GM12878 (cell line): ENCODE measurements at regions not wholly inside any gene's neighbourhood (a gene's known extent, or its start where the extent isn't known, plus 50 kb on each side); places are given as distances from the start of the nearest gene placed in this dataset.

Experiments used
- ESRRA ChIP-seq: IDR thresholded peaks from 2 replicates; pipeline ENCODE4 v1.6.1; 2012; ENCODE audit warnings: mild to moderate bottlenecking, low read length, improper control_type of control experiment
- EZH2 ChIP-seq: IDR thresholded peaks from 2 replicates; pipeline ENCODE4 v1.6.1; 2012; ENCODE audit warnings: low read depth, mild to moderate bottlenecking, control low read depth, inconsistent platforms, low read length, borderline replicate concordance; ENCODE audit not compliant: control insufficient read depth
- IRF4 ChIP-seq: IDR thresholded peaks from 2 replicates; pipeline ENCODE4 v1.6.1; 2011; ENCODE audit warnings: low read depth, low read length
- MEF2A ChIP-seq: IDR thresholded peaks from 2 replicates; pipeline ENCODE4 v1.6.1; 2011; ENCODE audit warnings: low read depth, mild to moderate bottlenecking, low read length, moderate library complexity; ENCODE audit not compliant: insufficient read depth
- POU2F2 ChIP-seq: IDR thresholded peaks from 3 replicates; pipeline ENCODE4 v1.6.1; 2011; ENCODE audit warnings: low read depth, mild to moderate bottlenecking, low read length, borderline replicate concordance
- SMC3 ChIP-seq: IDR thresholded peaks from 2 replicates; pipeline ENCODE4 v1.6.1; 2011; ENCODE audit warnings: low read length, improper control_type of control experiment, borderline replicate concordance
- TCF12 ChIP-seq: IDR thresholded peaks from 2 replicates; pipeline ENCODE4 v1.6.1; 2011; ENCODE audit warnings: low read depth, mild to moderate bottlenecking, low read length
- TF ChIP-seq, protein P1 (sequence below): fragments of 450-650 bp; formaldehyde crosslinking; IDR thresholded peaks from 2 replicates; pipeline ENCODE4 v1.4.0; 2020; ENCODE audit warnings: mild to moderate bottlenecking, moderate library complexity
- TF ChIP-seq, protein P2 (sequence below): fragments of 450-650 bp; IDR thresholded peaks from 2 replicates; pipeline ENCODE4 v1.6.1; 2017; ENCODE audit warnings: mild to moderate bottlenecking, moderate library complexity
- TF ChIP-seq, protein P3 (sequence below): fragments of 150-350 bp; IDR thresholded peaks from 2 replicates; pipeline ENCODE4 v1.6.1; 2016; ENCODE audit warnings: low read depth, low read length
- TF ChIP-seq, protein P4 (sequence below): fragments of 450-650 bp; IDR thresholded peaks from 2 replicates; pipeline ENCODE4 v1.6.1; 2016; ENCODE audit warnings: mild to moderate bottlenecking, moderate library complexity, borderline replicate concordance

DNA sequence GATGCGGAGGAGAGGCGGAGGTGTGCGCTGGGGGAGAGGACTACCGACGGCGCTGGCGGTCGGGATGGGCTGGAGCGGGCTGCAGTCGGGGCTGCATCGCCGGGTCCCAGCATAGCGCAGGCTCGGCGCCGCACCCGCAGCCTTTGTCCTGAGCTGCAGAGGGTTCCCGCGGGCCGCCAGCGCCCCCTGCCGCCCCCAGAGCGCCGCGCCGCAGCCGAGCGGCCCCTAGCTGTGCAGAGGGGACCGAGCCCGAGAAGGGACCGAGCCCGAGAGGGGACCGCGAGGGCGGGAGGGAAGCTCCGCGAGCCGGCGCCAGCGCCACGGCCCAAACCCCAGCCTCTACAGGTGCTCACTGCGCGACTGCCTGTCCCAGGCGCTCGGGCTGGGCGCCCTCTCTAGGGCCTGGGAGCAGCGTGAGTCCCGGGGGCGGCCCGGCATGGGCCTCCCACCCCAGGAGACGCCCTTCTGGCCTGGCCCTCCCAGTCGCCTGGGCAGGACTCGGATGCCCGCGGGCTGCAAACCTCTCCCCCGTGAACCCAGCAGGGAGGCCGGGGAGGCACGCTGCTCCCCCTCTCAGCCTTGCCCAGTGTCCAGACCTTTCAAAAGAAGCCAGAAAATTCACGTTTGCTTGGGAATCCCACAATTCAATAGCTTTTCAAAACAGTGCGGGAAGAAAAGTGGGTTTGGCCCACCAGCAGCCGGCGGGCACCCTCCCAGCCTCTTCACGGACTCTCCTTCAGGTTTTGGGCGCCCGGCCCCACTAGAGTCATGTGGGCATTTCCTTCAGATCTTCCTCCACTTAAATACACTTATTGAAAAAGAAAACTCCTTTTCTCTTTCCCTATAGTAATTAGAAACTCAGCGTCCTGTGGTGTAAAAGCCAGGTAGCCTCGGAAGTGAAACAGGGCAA, 134.7 kb downstream of the TPRA1 start (continued):
- TF ChIP-seq MEF2A (no peak), ESRRA (no peak), TCF12 (no peak), SMC3 (peak; percentile 73; the same call in 1 of the 2 replicates), IRF4 (no peak), POU2F2 (no peak), EZH2 (0 out of 2 replicates have a peak, but pooled peaks have one; percentile 50)
- TF ChIP-seq, protein P1, sequence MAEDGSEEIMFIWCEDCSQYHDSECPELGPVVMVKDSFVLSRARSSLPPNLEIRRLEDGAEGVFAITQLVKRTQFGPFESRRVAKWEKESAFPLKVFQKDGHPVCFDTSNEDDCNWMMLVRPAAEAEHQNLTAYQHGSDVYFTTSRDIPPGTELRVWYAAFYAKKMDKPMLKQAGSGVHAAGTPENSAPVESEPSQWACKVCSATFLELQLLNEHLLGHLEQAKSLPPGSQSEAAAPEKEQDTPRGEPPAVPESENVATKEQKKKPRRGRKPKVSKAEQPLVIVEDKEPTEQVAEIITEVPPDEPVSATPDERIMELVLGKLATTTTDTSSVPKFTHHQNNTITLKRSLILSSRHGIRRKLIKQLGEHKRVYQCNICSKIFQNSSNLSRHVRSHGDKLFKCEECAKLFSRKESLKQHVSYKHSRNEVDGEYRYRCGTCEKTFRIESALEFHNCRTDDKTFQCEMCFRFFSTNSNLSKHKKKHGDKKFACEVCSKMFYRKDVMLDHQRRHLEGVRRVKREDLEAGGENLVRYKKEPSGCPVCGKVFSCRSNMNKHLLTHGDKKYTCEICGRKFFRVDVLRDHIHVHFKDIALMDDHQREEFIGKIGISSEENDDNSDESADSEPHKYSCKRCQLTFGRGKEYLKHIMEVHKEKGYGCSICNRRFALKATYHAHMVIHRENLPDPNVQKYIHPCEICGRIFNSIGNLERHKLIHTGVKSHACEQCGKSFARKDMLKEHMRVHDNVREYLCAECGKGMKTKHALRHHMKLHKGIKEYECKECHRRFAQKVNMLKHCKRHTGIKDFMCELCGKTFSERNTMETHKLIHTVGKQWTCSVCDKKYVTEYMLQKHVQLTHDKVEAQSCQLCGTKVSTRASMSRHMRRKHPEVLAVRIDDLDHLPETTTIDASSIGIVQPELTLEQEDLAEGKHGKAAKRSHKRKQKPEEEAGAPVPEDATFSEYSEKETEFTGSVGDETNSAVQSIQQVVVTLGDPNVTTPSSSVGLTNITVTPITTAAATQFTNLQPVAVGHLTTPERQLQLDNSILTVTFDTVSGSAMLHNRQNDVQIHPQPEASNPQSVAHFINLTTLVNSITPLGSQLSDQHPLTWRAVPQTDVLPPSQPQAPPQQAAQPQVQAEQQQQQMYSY (CRISPR knock-in tag): no peak
- TF ChIP-seq, protein P2, sequence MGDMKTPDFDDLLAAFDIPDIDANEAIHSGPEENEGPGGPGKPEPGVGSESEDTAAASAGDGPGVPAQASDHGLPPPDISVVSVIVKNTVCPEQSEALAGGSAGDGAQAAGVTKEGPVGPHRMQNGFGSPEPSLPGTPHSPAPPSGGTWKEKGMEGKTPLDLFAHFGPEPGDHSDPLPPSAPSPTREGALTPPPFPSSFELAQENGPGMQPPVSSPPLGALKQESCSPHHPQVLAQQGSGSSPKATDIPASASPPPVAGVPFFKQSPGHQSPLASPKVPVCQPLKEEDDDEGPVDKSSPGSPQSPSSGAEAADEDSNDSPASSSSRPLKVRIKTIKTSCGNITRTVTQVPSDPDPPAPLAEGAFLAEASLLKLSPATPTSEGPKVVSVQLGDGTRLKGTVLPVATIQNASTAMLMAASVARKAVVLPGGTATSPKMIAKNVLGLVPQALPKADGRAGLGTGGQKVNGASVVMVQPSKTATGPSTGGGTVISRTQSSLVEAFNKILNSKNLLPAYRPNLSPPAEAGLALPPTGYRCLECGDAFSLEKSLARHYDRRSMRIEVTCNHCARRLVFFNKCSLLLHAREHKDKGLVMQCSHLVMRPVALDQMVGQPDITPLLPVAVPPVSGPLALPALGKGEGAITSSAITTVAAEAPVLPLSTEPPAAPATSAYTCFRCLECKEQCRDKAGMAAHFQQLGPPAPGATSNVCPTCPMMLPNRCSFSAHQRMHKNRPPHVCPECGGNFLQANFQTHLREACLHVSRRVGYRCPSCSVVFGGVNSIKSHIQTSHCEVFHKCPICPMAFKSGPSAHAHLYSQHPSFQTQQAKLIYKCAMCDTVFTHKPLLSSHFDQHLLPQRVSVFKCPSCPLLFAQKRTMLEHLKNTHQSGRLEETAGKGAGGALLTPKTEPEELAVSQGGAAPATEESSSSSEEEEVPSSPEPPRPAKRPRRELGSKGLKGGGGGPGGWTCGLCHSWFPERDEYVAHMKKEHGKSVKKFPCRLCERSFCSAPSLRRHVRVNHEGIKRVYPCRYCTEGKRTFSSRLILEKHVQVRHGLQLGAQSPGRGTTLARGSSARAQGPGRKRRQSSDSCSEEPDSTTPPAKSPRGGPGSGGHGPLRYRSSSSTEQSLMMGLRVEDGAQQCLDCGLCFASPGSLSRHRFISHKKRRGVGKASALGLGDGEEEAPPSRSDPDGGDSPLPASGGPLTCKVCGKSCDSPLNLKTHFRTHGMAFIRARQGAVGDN: no peak
- TF ChIP-seq, protein P3, sequence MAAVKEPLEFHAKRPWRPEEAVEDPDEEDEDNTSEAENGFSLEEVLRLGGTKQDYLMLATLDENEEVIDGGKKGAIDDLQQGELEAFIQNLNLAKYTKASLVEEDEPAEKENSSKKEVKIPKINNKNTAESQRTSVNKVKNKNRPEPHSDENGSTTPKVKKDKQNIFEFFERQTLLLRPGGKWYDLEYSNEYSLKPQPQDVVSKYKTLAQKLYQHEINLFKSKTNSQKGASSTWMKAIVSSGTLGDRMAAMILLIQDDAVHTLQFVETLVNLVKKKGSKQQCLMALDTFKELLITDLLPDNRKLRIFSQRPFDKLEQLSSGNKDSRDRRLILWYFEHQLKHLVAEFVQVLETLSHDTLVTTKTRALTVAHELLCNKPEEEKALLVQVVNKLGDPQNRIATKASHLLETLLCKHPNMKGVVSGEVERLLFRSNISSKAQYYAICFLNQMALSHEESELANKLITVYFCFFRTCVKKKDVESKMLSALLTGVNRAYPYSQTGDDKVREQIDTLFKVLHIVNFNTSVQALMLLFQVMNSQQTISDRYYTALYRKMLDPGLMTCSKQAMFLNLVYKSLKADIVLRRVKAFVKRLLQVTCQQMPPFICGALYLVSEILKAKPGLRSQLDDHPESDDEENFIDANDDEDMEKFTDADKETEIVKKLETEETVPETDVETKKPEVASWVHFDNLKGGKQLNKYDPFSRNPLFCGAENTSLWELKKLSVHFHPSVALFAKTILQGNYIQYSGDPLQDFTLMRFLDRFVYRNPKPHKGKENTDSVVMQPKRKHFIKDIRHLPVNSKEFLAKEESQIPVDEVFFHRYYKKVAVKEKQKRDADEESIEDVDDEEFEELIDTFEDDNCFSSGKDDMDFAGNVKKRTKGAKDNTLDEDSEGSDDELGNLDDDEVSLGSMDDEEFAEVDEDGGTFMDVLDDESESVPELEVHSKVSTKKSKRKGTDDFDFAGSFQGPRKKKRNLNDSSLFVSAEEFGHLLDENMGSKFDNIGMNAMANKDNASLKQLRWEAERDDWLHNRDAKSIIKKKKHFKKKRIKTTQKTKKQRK: no peak
- TF ChIP-seq, protein P4, sequence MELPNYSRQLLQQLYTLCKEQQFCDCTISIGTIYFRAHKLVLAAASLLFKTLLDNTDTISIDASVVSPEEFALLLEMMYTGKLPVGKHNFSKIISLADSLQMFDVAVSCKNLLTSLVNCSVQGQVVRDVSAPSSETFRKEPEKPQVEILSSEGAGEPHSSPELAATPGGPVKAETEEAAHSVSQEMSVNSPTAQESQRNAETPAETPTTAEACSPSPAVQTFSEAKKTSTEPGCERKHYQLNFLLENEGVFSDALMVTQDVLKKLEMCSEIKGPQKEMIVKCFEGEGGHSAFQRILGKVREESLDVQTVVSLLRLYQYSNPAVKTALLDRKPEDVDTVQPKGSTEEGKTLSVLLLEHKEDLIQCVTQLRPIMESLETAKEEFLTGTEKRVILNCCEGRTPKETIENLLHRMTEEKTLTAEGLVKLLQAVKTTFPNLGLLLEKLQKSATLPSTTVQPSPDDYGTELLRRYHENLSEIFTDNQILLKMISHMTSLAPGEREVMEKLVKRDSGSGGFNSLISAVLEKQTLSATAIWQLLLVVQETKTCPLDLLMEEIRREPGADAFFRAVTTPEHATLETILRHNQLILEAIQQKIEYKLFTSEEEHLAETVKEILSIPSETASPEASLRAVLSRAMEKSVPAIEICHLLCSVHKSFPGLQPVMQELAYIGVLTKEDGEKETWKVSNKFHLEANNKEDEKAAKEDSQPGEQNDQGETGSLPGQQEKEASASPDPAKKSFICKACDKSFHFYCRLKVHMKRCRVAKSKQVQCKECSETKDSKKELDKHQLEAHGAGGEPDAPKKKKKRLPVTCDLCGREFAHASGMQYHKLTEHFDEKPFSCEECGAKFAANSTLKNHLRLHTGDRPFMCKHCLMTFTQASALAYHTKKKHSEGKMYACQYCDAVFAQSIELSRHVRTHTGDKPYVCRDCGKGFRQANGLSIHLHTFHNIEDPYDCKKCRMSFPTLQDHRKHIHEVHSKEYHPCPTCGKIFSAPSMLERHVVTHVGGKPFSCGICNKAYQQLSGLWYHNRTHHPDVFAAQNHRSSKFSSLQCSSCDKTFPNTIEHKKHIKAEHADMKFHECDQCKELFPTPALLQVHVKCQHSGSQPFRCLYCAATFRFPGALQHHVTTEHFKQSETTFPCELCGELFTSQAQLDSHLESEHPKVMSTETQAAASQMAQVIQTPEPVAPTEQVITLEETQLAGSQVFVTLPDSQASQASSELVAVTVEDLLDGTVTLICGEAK: no peak
